ENCODE measurements at regions not wholly inside any gene's neighbourhood (a gene's known extent, or its start where the extent isn't known, plus 50 kb on each side); places are given as distances from the start of the nearest gene placed in this dataset.

GRCh38 chr4:145234091-145234706, 53.8 kb upstream of the OTUD4 start:
- peak; percentile 42 for DNase-seq (ENCODE audit: low spot score)

- DNase-seq (ENCODE audit: low spot score): no peak
Observed at GRCh38 chr4:145231906-145232700, 51.7 kb upstream of the OTUD4 start.

DNA sequence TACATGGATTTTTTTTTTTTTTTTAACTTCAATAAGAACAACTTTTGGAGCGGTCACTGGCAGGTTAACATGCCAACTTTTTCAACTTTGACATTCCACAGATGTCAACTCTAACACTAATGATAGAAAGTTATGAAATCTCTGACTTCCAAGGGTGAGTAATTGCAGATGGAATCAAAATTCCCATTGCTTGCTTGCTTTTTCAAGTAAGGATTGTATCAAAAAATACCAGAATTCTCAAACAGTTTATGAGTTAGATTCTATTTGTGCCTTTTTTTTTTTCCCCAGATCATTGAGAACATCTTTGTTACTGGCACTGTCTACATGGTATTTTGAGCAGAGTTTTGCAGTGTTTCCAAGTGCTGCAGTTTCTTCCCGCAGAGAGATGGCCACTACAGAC, 50.3 kb upstream of the OTUD4 start:
- DNase-seq (ENCODE audit: low spot score): no peak
